Tibial nerve (tissue), 4 donors: ENCODE measurements at regions not wholly inside any gene's neighbourhood (a gene's known extent, or its start where the extent isn't known, plus 50 kb on each side); places are given as distances from the start of the nearest gene placed in this dataset.

Experiments used
- CTCF ChIP-seq, 5 experiments: fragments of 200-600 bp in 3 of 5; fragments of 450-650 bp in 2 of 5; sonication (generic) in 3 of 5; IDR thresholded peaks; one replicate each; pipeline ENCODE4 v1.5.1; 2016 to 2019; ENCODE audit warnings: antibody characterized with exemption in 5 of 5, mild to moderate bottlenecking in 3 of 5, moderate library complexity in 2 of 5
- EP300 ChIP-seq, 2 donors: sonication (generic); formaldehyde crosslinking; IDR thresholded peaks; one replicate each; pipeline ENCODE4 v1.6.1; 2017; ENCODE audit warnings: antibody characterized with exemption in 2 of 2, mild to moderate bottlenecking in 1 of 2

GRCh38 chr12:124394462-124395128 is 99.7 kb downstream of the RFLNA start:
- TF ChIP-seq CTCF (IDR thresholded peaks at IDR 0.05) = no peak
- no peak for TF ChIP-seq EP300 (IDR thresholded peaks at IDR 0.05)
